GM19395 (cell line): ENCODE measurements at regions not wholly inside any gene's neighbourhood (a gene's known extent, or its start where the extent isn't known, plus 50 kb on each side); places are given as distances from the start of the nearest gene placed in this dataset.
"Not testable (repeated sequence)": the region's sequence is repeated elsewhere in the genome, so short reads cannot be mapped to it uniquely, and the experiment has no call there.

Experiments used
- ATAC-seq: cut with Tn5 transposase; IDR thresholded peaks from one replicate; pipeline ENCODE4 v1.9.1; 2021; ENCODE audit warnings: mild to moderate bottlenecking, moderate library complexity; ENCODE audit not compliant: unreplicated experiment

DNA sequence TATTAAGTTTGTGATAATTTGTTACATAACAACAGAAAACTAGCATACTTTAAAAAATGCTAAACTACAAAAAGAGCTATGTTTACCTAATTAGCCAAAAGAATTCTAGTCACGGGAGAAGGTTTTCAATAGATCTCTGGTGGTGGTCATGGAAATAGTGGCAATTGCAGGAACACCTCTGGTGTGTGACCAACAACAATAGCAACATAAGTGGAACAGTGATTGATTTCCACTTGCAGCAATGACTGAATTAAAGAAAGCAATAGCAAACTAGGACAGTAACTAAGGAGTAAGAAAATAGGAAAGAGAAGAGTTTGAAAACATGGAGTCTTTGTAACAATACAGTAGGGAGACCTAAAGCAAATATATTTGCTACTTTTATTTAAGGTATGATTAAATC is 171.3 kb upstream of the ADGRL4 start:
- no peak for ATAC-seq

DNA sequence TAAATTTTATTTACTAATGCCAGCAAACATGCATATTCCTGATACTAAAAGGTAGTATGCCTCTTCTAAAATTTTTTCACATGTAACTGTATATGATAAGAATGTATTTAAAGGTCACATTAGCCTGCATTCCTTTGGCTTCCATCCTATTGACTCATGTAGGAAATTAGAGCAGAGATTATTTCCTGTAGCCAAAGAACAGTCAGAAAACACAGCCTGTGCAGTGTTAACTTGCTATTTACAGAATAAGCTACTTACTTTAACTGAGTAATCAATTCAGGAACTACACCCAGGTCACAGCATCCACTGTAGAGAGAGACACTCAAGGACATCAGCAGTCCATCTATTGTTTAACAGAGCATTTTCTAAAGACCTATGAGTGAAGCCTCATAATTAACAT is 154.5 kb upstream of the ADGRL4 start:
- no peak for ATAC-seq

DNA sequence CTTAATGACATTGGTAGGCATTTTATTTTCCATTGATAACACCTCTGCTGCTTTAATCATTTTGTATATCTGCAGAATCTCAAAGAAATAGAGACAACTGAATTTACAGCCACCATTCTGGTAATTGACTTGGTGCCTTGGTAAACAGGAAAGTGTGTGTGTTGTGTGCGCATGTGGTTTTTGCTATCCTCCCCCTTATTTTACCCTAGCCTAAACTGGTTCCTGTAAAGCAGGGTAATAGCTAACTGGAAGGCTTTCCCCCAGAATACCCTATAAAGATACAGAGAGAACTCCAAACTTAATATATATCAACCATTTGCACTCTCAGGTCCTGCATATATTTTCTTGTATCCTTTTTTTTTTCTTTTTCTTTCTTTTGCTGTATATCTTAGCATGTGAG is 149.5 kb upstream of the ADGRL4 start:
- ATAC-seq: no peak

DNA sequence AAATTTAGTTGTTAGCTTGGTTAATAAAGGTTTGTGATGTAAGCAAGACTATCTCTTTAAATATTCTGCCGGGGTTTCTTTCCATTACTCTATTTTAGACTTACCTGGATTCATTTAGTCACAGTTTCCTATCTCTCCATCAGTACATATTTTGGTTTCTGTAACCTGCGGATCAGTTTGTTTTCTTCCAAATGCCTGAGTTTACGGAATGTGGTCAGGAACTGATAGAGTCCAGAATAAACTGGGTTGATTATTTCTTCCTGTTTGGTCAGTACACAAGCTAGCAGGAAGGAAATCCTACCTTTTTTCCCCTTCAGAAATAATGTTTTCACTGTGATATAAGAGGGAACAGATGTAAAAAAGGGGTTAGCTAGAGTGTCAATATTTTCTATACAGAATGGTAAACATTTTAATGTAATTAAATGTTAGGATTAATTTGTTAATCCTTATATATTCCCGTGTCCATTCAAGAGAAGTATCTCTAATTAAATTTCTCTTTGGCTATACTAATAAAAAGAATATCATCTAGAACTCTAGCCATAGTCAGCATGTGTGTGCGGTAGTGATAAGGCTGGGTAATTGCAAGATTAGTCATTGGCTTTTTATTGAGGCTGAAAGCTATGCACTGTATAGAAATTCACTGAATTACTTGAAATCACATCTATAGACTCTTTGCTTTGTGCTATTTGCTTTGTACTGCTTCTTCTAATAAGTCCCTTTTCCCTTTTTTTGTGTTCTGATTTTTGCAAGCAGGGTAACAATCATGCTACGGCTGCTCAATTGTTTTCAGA is 144.7 kb upstream of the ADGRL4 start:
- no peak for ATAC-seq

DNA sequence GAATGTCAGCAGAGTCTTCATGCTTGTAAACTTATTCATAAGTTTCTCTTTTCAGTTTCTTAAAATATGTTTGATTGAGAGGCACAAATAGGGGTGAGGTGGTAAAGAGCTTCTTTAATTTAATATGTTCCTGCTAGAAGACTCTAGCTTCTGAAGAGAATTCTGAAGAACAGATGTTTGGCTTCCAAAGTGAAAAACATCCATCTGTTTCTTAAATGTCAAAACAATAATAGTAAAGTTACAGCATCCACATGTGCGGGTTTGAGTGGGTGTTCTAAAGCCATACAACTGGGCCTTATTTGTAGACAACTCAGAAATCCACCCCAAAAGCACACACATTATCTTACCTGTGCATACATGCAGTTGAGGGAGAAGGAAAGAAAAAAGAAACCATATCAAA is 144.0 kb upstream of the ADGRL4 start:
- no peak for ATAC-seq

DNA sequence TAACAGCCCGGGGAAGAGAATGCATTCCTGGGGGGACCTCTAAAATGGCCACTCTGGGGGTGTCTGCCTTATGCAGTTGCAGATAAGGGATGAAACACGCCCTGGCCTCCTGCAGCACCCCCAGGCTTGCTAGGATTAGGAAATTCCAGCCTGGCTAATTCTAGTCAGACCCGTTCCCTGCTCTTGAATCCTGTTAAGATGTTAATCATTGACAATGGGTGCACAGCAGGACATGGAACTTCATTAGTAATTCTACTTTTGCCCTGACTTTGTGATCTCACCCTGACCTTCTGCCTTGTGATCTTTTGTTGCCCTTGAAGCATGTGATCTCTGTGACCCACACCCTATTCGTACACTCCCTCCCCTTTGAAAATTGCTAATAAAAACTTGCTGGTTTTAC is 131.7 kb upstream of the ADGRL4 start:
- ATAC-seq: not testable (repeated sequence)

DNA sequence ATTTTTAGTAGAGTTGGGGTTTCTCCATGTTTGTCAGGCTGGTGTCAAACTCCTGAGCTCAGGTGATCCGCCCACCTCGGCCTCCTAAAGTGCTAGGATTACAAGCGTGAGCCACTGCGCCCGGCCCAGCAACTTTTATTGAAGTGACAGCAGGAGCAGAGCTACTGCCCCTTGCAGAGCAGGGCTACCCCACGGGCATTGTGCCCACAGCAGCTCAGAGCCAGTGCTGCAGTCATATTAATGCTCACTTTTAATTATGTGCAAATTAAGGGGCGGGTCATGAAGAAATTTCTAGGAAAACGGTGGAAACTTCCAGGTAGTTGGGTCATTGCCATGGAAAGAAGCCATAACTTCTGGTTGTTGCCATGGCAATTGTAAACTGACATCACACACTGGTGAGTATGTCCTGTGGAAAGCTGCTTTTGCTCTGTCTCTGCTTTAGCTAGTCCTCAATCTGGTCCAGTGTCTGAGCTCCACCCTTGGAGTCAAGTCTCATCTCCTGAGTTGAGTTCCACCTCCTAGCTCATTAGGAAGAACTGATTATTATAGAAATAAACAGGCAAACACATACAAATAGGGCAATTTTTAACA is 127.3 kb upstream of the ADGRL4 start:
- ATAC-seq: no peak

DNA sequence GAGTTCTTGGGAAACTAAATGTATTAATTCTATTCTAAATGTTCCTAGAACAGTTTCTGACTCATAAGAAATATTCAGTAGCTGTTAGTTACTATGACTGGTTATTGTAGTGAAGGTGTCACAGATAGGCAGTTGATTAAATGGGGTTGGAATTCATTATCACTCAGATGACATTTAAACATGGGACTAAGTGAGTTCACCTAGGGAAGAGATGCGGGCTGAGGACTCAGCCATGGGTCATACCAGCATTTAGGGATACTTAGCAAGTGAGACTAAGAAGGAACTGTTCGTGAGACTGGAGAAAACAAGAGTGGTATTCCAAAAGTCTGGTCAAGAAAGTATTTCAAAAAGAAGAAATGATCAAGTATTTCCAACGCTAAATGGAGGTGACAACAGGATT is 125.1 kb upstream of the ADGRL4 start:
- ATAC-seq: no peak

DNA sequence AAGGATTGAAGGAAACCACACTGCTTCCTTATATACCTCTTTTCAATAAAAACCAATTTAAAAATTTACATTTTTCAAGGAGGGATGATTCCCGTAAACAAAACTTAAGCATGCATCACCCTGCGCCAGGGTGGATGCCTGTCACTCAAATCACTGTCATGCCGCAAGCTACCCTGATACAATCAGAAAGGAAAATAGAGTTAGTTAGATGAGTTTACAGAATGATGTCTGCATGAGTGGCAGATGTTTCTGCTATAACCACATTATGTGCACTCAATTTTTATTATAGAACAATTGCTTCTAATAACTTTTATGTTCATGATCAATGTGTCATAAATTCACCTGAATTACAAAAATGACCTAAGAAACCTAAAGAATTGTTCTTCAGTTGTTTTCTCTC is 123.4 kb upstream of the ADGRL4 start:
- no peak for ATAC-seq

DNA sequence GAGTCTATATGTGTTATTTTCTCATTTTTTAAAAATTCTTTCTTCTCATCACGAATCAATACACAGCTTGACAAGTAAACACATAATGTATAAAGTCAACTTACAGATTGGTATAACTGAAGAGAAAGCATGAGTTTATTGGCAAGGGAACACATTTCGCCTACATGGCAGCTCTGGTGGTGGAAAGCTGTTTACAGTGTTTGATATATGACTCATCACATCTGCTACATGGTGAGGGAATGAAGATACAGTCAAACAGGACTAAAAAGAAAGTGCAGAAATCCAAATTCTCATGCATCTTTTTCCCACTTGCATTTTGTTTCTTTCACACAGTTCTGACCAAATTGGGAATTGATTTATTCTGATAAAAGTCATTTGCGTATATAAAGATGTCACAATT is 122.2 kb upstream of the ADGRL4 start:
- no peak for ATAC-seq

DNA sequence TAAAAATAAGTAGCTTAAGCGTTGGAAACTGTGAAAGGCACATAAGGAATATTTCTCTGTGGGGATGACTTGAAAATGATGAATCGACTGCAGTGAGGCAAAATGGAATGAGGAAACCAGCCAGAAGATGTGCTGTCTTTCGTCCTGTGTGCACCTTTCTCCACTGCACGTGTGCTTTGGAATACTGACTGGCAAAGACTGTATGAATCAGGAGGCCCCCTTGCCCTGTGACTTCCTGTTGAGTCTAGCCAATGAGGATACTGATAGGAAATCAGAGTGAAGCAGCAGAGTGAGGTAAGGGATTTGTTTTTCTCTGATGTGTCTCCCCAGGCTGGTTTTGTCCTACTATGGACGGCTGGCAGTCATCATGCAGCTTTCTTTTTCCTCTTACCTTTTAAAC is 118.2 kb upstream of the ADGRL4 start:
- no peak for ATAC-seq

DNA sequence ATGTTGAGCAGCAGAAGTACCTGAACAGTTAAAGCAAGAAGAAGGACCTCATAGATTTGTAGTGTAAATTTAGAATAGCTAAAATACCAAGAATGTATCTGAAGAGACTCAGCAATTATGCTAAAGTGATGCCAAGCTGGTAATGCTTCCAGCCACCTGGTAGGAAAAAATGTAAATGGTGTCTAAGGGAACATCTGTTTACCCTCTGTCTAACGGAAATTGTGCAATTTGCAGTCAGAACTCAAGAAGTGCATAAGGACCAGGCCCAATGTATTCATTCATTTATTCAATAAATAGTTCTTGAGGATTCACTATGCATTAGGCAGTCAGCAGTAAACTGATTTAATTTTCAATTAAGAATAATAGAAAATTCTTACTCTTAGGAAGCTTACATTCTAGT is 116.0 kb upstream of the ADGRL4 start:
- no peak for ATAC-seq

DNA sequence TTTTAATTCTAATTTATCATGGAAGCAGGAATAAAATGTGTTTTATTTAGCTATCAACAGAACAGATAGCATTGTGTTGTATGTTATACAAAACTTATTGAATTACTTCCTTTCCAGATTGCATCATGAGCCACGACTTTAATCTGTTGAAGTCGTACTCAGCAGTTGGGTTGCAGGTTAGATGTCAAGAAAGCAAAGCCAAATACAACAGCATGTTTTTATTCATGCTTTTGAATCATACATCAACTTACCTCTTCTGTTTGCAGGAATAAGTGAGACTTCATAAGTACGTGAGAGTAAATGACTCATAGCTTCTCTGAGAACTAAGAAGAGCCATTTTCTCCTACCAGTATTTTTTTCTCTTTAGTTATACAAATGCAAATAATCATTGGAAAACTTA is 110.8 kb upstream of the ADGRL4 start:
- ATAC-seq: no peak

DNA sequence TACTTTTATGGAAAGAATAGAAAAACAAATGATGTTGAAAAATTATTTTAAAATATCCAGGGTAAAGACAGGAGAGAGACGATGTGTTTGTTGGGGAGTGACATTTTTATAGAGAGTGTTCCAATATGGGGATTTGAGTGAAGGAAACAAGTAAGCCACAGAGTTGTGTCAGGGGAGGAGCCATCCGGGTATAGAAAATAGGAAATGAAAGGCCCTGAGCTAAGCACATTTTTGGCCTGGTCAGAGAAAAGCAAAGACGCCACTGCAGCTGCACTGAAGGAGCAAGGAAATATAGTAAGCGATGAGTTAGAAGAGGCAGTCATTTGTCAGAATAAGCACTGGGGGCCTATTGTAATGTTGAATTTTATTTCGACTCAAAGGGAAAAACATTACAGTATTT is 107.3 kb upstream of the ADGRL4 start:
- ATAC-seq: no peak

DNA sequence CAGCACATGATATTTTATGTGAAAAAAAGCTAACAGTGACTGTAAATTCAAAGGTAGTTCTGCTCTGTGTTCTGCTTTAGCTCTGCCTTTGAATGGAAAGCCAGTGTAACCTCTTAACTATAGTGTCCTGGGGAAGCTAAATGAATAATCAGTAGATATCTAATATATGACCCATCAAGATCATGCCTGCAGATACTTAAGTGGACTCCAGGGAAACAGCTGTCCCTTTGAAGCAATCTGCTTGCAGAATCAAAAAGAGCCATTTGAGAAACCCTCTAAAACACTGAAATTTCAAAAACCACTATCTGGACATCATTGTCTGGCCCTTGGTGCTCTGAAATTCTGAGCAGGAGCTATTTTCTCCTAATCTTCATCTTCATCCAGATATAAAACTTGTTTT is 104.2 kb upstream of the ADGRL4 start:
- ATAC-seq: no peak

DNA sequence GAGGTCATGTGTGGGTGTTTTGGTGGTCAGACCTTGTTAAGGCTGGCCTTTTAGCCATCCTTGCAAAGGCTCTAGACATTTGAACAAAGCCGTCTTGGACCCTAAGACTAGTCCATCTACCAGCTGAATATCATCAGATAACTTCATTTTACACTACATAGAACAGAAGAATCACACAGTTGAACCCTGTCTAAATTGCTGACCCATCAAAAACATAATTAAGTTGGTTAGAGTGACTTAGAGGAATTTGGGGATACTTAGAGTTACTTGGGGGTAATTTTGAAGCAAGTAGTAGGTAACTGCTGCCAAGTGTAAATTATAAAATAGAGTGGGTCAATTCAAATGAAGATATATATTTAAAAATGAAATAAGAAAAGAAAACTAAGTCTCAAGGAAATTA is 102.9 kb upstream of the ADGRL4 start:
- ATAC-seq: no peak

DNA sequence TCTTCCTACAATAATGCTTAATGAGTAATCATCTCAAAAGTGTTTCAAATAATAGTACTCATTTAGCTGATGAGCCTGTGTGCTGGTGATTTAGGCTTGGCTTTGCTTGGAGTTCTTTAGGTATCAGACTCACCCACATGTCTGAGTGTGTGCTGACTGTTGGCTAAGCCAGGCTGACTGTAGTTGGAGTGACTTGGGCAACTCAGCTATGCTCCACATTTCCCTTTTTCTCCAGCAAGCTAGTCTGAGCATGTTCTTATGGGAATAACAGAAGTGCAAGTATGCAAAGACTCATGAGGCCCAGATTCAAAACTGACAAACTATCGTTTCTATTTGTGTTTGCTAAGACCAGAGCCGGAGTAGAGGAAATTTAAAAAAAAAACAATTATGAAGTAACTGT is 99.0 kb upstream of the ADGRL4 start:
- ATAC-seq: no peak

DNA sequence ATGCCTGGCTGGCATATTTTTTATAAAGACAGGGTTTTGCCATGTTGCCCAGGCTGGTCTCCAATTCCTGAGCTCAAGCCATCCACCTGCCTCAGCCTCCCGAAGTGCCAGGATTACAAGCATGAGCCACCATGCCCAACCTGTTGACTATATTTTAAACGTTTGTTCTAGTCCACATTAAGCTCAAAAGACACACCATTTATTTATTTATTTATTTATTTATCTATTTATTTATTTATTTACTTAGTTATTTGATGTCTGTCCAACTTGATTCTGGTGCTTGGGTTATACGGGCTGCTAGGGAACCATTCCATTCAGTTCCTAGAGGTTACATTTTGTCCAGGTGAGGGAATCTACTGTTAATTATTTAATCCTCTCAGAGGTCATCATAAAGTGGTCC is 98.1 kb upstream of the ADGRL4 start:
- ATAC-seq: no peak

DNA sequence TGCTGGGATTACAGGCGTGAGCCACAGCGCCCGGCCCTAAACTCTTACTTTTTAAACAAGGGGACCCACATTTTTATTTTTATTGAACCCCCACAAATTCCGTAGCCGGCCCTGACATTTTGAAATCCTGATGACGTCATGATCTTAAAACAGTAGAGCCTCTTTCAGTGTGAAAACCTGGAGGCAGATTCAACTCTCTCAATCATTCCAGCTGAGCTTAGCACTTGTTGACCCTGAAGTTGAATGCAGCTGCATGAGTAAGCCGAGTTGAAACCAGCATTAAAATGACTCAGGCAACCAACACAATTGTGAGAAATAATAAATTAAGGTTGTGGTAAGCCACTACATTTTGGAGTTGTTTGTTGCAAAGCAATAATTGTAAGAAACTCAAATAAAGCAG is 93.9 kb upstream of the ADGRL4 start:
- ATAC-seq: no peak

DNA sequence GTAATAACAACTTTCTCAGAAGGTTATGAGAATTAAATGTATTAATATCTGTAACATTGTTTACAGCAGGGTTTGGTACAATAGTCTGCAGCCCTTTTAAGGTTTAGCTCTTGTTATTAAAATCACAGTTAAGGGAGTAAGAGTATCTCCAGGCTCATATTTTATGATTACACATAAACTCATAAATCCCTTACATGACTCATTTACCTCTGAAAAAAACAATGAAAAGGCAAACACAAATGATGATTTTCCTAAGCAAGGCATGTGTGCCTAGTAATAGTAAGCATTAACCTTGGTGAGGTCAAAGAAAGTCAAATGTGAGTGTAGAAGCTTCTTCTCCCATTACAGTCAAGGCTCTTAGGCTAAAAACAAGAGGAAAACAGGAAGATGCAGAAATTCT is 84.5 kb upstream of the ADGRL4 start:
- ATAC-seq: no peak

DNA sequence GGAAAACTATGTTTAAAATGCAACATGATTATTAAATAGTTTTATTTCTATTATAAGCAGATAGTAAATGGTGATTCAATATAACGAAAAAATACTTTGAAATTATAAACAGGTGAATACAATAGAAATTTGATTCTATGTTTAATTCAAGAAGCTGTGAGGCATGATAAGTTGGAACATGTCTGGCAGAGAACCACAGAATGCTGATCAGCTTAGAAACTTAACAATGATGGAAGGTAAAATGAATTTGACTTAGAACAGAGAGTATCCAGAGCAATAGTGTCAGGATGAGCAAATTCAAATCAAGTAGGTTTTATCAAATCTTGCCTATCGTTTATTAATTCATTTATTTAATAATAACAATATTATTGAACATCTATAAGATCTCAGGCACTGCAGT is 83.4 kb upstream of the ADGRL4 start:
- no peak for ATAC-seq

DNA sequence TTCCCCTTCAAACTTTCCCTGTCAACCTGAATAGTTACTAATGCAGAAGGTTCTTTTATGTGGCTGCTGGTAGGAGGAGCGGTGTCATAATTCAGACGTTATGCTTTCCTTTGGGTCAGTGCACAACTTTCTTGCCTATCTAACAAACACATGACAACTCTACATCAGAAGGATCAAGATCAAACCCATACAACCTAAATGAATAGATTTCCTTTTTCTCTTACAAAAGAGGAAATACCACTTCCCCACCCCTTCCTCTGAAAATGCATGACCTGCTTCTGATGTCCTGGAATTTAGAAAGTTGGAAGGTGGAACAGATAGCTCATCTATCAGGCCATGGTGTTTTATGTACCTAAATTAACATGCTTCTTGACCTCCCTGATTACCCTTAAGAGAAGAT is 75.7 kb upstream of the ADGRL4 start:
- no peak for ATAC-seq

DNA sequence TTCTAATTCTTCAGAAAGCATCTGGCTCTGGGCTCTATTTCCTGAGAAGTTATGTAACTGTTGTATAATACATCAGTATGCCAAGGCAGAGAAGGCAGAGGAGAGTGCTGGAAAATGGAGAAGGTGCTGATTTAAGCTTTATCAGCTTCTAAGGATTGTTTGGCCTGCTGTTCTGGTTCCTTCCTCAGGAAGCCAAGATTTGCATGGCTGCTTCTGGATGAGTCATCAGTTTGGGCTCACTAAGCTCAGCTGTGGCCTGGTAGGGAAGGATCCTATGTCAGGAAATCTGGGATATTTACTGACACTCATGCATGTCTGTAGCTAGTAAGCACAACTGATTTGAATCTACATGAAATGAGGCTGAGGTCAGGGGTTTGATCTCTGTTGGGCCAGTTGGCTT is 73.2 kb upstream of the ADGRL4 start:
- no peak for ATAC-seq
